Fibroblast of the conjunctiva (primary cell): ENCODE measurements at regions not wholly inside any gene's neighbourhood (a gene's known extent, or its start where the extent isn't known, plus 50 kb on each side); places are given as distances from the start of the nearest gene placed in this dataset.
A peak's percentile ranks its signal among the peaks of the same experiment; 100 is the strongest.
"Not testable (repeated sequence)": the region's sequence is repeated elsewhere in the genome, so short reads cannot be mapped to it uniquely, and the experiment has no call there.

Source experiments
- DNase-seq: peaks from one replicate; pipeline ENCODE4 v3.0.0-alpha.2; 2010; ENCODE audit warnings: low read depth

DNA sequence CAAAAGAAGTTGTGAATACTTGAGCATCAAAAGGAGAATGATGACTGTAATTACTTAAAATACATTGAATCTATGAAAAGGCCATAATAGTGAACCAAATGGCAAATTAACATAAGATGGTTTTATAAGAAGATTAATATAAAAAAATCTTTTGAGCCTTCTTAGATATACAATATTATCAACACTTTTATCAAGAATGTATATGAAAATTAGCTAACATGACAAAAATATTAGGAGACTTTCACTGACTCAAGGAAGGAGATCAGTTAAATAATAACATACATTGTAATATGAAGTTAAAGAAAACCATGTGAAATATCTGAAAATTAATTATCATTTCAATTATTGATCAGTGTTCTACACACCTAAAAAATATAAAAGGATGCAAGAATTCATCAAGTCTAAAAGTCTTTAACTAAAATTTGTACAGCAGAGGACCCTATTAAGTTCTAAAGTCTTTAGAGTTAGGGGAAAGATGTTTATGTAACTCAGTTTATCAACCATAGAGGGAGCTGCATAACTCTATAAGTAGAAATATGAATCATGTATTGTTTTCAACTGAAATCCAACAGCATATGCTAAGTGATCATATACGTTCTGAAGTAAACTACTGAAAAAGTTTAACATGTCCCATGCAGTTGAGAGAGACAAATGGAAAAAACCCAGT, 756.1 kb upstream of the MIR17HG start:
- DNase-seq = no peak

DNA sequence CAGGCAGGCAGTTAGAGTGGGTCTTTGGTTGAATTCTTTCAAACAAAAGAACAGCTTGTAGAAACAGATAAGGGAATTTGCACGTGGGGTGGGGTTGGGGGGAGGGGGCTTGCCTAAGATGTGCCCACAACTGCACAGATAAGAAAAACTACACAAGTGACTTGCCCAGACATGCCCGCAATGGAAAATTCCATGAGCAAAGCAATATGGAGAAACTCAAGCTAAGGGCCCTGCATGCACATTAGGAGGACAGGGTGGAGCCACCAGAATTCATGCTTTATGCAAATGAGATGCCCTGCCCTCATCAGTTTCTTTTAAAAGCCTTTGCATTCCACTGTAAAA, 755.6 kb upstream of the MIR17HG start:
- no peak for DNase-seq

DNA sequence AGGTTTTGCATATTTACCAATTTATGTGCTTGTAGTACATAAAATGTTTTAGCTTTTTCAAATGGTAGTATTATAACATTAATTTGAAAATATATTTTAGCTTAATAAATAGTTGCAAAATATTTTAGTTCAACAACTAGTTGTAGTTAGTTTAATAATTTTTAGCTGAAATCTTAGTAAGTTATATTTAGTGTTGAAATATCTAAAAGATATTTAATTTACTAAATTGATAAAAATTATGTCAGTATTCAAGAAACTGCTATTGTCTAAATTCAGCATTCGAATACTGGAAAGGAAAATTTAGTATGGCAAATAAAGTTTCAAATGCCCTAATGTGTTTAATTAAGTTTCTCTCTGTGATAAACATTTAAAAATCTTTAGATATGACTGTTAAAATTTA, 754.5 kb upstream of the MIR17HG start:
- no peak for DNase-seq

DNA sequence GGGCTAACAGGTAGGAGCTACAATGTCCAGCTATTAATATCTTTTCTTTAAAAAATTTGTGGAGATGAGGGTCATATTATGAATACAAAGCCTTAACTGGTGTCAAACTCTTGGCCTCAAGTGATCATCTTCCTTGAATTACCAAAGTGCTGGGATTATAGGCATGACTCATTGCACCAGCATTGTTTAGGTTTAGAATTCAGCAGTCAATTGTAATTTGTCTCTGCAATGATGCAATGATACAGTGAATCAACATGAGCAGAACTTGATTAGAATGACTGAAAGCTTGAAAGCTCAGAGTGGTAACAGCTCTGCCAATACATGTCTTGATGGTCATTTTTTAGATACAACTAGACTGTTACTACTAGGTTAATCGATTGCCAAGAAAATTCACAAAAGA, 752.8 kb upstream of the MIR17HG start:
- DNase-seq = peak; percentile 55

DNA sequence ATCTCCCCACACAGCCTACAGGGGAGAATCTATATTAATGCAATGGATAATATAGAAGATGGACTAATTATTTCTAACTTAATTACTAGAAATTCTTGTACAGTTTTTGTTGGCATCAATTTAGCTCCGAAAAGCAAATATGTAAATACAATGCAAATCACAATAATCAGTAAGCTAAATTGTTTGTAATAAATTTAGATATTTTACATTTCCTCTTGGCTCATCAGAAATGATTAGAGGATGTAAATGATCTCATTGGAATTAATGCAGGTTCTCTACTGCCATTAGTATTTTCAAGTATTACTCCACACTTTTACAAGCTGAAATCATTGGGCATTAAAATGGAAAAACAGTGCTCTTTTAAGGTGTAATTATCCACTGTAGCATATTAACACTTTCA, 741.8 kb upstream of the MIR17HG start:
- no peak for DNase-seq

DNA sequence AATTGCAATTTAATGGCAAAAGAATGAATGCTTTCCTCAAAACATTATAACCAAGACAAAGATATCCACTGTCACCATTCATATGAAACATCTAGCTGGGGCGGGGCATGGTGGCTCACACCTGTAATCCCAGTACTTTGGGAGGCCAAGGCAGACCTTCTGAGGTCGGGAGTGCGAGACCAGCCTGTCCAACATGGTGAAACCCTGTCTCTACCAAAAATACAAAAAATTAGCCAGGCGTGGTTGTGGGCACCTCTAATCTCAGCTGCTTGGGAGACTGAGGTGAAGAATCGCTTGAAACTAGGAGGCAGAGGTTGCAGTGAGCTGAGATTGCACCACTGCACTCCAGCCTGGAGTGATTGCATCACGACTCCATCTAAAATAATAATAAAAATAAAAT, 740.6 kb upstream of the MIR17HG start:
- DNase-seq = not testable (repeated sequence)

DNA sequence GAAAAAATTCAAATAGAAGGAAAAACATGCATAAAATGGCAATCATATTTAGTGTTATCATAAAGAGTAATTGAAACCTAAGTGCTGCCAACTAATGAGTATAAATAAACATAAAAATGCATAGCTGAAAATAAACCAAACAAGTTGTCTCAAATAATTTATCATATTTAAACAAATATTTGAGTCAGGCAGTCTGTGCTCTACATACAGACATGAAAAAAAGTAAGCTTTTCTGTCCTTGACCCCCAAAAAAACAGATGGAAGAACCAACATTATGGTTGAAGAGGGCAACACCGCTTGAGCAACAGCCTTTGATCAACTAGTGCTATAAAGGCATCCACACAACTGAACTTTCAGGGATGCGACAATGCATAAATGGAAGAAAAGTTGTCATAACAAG, 735.1 kb upstream of the MIR17HG start:
- DNase-seq = no peak

DNA sequence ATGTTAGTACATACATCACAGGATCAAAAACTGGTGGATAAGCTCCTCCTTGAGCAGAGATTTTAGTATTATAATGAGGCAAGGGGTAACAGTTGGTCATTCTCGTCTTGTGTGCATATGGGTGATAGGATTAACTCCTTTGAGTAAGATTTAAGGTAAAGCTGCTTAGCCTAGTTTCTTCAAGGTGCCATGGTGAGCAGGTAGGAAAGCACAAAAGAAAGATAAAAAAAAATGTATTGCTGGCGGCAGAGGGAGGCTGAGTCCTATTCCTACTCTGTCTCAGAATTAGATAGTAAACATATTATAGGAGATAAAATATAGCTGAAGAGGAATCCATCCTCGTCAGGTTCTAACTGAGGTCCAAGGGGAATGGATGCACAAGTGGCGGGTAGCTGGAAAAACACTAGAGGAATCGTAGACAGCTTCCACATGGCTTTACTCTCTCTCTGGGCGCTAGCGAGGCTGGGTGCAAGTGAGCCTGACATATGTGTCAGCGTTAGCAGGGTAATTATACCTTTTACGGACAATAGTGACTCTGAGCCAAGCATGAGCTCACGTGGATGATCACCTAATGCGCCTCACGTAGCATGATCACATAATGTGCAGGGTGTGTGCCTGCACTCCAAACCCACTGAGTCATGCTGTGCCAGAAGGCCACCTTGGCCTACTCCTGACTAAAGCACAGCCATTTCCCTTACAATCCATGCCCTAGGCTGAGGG, 734.3 kb upstream of the MIR17HG start:
- DNase-seq = no peak

DNA sequence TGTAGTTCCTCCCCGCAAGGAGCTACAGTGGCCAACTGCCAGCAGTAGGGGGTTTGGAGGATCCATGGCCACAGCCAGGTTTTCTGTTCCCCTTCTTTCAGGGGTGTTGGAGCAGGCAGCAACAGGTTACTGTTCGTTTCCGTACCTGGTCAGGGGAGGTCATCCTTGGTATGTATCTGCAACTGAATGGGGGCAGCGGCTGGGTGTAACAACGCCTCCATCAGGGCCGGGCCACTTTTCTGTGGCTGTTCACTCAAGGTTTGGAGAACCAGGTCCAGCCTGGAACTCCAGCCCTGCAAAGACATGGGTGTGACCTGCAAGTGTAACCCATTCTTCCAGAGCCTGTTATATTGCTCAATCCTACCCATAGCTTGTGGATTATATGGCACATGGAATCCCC, 732.3 kb upstream of the MIR17HG start:
- no peak for DNase-seq

DNA sequence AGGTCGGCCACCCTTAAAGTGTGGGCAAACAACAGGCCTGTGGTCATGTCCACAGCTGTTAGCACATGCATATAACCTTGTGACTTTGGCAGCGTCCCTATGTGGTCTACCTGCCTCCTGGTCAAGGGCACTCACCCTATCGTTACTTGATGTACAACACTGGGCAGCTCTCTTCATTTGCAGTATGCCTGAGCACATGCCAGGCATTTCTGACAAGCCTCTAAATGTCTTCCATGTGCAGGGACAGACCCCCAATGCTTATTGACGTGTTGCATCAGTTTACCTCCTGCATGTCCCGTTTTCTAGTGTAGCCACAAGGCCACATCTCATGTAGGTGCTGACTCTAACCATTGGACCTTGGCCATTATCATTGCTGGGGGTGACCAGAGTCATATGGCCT, 731.7 kb upstream of the MIR17HG start:
- no peak for DNase-seq

DNA sequence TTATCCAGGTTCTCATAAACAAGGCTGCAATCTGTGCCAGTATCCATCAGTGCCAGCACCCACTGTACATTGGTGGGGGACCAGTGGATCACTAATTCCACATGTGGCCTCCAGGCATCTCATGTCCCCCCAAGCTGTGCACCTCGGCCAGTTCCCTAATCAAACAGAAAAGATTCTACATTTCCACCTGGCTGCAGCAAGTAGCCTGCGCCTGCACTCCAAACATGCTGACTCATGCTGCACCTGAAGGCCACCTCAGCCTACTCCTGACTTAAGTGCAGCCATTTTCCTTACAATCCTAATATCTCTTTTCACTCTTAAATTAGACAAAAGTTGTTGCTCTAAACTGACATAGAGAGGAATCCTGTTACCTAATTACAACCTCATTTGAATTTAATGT, 729.4 kb upstream of the MIR17HG start:
- no peak for DNase-seq

DNA sequence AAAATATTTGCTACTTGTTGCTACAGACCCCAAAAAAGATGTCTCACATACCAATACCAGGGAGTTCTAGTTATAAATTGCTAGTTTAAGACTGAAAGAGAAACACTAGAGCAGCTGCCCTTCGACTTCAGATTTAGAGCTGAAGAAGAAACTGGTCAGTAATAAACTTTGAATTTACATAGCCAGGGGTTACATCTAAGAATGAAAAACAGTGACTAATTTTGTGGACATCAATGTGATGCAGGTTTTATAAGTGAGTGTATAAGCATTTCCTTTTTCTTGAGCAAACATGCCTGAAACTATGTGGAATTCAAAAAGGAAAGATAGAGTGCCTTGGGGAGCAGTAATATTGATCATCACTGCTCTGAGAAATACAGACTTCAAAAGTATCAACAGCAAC, 724.9 kb upstream of the MIR17HG start:
- no peak for DNase-seq

DNA sequence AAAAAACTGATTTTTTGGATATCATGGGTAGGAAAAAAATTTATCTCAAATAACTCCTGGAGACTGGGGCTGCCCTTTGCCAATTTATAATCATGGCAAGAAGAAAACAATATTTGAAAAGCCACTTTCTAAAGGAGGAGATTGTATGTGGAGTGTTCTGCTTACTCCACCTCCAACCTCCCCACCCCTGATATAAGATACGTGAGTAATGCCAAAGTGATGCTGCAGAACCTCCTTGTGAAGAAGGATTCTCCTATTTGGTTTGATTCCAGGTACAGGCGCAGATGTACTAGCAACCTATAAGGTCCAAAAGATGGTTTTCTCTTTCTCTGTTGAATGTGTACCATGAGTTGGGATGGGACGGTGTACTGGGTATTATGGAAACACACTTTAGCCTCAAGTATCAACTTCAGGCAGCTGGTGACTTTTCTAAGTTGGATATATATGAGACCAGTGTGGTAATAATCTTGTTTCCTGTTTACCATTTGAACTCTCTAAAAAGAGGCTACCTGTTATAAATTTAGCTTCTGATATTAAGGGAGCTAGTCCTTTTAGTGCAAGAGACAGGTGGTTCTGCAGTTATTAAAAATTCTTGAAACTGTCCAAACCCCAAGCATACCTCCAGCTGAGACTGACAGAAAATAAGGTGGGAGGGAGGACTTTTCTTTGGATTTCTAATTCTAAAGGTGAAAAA, 724.0 kb upstream of the MIR17HG start:
- DNase-seq = no peak

DNA sequence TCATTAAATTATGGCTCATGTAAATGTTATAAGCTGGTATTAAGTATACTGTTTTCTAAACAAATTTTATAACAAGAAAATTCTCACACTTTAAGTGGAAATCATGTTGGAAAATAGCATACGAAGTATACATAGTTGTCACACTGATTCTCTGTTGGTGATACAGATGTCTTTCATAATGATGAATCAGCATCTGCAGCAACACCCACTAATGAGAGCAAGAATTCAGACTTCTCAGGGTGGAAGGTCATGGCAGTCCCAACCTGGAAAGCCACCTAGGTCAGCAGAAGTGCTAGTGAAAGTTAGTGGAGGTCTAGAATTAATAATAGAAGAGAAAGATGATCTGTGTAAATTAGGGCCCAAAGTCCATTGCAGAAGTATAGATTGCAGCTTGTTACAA, 719.7 kb upstream of the MIR17HG start:
- no peak for DNase-seq

DNA sequence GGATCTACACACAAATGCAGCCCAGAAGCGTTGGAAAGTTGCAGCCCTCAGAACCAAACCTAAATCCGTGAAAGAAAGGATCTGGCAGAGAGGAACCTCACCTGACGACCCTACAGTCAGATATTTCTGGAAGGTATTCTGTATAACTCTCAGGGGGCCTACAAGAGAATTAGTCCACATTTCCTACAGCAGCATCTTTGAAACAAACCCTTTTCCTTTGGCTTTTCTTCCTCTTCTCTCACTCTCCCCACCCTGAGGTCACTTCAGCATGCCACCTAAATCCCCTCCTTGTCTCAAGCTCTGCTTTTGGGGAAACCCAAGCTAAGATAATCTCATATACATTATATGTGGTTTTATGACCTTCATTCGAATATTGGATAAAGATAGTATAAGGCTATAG, 719.0 kb upstream of the MIR17HG start:
- DNase-seq = no peak

DNA sequence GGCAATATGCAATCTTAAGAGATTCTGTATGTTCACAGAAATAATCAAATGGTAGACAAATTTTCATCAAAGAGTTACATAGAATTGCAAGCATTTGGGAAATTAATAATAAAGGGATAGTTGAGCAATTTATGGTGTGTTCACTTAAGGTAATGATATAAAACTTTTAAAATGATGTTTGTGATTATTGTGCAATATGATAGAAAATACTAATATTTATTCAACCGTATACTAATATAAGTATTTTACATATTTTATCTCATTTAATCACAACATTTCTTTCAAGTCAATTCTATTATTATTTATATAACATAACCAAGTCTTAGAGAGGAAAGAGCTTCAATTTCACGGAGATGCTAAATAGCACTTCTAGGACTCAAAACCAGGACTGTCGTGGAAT, 716.8 kb upstream of the MIR17HG start:
- DNase-seq = no peak

DNA sequence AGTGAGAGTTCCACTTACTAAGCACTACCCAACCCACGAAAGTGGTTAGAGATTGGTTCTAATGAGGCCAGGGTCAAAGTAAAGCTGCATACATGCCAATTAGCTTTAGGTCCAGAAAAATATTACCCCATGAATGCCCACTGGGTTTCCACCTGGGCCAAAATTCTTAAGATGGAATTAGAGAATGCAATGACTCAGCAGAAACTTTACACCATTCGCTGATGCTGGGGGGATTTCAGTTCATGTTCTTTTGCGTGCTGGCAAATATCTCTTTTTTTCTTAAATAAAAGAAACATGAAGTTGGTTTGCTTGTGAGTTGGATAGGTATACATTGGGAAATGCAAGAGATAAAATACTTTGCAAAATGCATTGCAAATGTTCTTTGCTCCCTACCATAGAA, 715.3 kb upstream of the MIR17HG start:
- no peak for DNase-seq

DNA sequence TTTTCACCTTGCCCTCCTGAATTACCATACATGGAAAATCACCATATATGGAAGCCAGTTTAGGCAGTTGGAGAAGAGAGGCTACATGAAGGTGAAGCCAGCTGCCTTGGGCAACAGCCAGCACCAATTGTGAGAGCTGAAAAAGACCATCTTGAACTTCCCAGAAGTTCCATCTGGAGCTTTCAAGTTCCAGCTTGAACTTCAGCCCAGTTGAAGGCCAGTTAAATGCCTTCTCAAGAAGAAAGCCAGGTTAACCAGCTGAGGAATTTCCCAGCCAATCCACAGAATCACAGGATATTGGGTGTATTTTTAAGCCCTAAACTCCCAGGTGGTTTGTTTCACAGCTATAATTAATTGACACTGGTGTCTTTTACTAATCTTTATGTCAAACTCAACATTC, 713.6 kb upstream of the MIR17HG start:
- DNase-seq = no peak

DNA sequence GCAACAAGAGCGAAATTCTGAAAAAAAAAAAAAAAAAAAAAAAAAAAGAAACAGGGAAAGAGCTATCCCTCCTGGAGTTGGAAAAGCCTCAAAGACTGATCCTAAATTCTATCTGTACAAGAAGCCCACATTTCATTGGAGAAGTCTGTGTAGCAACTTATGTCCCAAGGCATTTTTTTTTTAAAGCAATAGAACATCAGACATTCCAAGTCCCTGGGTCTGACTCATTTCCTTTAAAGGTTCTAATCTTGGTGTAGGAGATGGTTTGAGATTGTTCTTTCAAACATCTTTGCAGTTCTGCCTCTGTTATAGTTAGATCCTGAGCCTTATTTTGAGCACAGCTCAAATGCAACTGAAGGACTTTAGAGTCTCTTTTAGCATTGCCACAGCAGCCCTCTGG, 706.5 kb upstream of the MIR17HG start:
- no peak for DNase-seq

DNA sequence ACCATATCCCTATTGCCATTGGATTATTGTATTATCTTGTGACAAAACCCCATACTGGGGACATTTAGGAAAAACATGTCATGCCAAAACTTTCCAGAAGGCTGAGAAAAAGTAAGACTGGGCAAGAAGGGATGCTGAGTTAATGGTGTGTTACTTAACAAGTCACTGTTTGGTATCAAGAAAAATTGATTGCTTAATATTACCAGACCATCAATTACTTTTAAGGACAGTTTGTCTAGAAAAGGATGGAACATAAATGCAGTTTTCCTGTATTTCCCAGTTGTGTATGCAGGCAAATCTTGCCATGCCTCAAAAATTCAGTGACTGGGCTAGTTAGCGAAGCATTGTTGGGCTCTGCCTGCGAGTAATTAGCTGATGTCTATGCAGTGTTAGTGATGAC, 705.6 kb upstream of the MIR17HG start:
- no peak for DNase-seq

DNA sequence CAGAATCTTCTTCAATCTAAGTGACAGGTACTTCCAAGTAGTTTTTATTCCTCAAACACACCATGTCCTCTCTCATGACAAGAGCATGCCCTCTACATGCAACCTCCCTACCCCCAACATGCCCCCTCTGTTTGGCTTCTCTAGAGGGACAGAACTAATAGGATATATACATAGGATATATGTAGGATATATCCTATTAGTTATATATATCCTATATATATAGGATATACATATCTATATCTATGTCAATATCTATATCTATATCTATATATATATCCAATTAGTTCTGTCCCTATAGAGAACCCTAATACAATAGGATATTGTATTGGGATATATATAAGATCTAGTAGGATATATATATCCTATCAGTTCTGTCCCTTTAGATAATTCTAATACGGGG, 701.9 kb upstream of the MIR17HG start:
- DNase-seq = no peak

DNA sequence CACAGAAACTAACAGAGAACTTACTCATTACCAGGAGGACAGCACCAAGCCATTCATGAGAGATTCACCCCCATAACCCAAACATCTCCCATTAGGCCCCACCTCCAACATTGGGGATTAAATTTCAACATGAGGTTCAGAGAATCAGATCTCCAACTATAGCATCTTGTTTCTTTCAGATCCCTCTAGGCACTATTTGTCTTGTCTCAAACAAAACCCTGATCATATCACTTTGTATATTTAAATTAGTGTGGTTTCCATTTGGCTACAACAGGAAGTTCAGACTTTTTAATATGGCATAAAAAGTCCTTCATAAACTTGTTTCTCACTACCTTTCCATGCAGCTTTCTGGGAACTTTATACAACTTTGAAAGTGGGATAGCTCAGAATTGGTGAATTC, 699.0 kb upstream of the MIR17HG start:
- DNase-seq = no peak

DNA sequence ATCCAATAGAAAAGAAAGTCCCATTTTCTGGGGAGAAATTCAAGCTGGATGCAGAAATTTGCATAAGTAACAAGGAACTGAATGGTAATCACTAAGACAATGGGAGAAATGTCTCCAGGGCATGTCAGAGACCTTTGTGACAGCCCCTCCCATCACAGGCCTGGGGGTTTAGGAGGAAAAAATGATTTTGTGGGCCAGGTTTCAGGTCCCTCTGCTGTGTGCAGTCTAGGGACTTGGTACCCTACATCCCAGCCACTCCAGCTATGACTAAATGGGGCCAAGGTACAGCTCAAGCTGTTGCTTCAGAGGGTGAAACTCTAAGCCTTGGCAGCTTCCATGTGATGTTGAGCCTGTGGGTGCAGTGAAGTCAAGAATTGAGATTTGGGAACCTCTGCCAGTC, 695.5 kb upstream of the MIR17HG start:
- DNase-seq = no peak

DNA sequence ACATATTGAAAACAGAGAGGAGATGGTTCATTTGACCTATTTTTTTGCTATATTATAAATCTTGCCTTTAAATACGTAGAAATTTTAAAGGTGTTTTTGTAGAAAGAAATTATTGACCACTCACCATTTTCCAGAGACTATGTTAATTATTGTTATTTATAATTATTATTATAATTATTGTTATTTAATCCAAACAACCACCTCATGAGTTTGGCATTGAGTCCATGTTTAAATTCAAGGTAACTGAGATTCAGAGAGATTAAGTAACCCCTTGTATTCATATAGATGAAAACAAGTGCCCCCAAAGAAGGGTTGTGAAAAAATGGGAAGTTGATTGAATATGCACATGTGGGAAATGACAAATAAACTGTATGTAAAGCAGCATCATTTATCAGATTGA, 692.5 kb upstream of the MIR17HG start:
- DNase-seq = no peak
